GM21515 (cell line): ENCODE measurements at regions not wholly inside any gene's neighbourhood (a gene's known extent, or its start where the extent isn't known, plus 50 kb on each side); places are given as distances from the start of the nearest gene placed in this dataset.

ENCODE experiments used
- ATAC-seq: cut with Tn5 transposase; IDR thresholded peaks from one replicate; pipeline ENCODE4 v1.9.1; 2021; ENCODE audit not compliant: unreplicated experiment

- ATAC-seq, result no peak
These were observed 163.6 kb upstream of the TANK start for GRCh38 chr2:160996584-160996983.

- no peak for ATAC-seq
These were observed 155.8 kb upstream of the TANK start for GRCh38 chr2:161004379-161004778.

- no peak for ATAC-seq
These were observed 155.1 kb upstream of the TANK start for GRCh38 chr2:161005170-161005569.

GRCh38 chr2:161008311-161008710, 151.9 kb upstream of the TANK start:
- no peak for ATAC-seq

- no peak for ATAC-seq
These were observed 149.7 kb upstream of the TANK start for GRCh38 chr2:161010503-161011015.

GRCh38 chr2:161017780-161018470, 142.3 kb upstream of the TANK start:
- ATAC-seq, result no peak

- no peak for ATAC-seq
These were observed 140.9 kb upstream of the TANK start for GRCh38 chr2:161019311-161019710.

- no peak for ATAC-seq
These were observed 139.8 kb upstream of the TANK start for GRCh38 chr2:161020437-161020836.

- ATAC-seq, result no peak
These were observed 131.6 kb upstream of the TANK start for GRCh38 chr2:161028581-161028980.

- no peak for ATAC-seq
These were observed 130.9 kb upstream of the TANK start for GRCh38 chr2:161029321-161029720.

- no peak for ATAC-seq
These were observed 129.8 kb upstream of the TANK start for GRCh38 chr2:161030260-161031063.

GRCh38 chr2:161031511-161031910, 128.7 kb upstream of the TANK start:
- ATAC-seq, result no peak

- ATAC-seq, result no peak
These were observed 127.6 kb upstream of the TANK start for GRCh38 chr2:161032635-161033034.

- no peak for ATAC-seq
These were observed 127.1 kb upstream of the TANK start for GRCh38 chr2:161033059-161033660.

- ATAC-seq, result no peak
These were observed 123.3 kb upstream of the TANK start for GRCh38 chr2:161036926-161037325.

- ATAC-seq, result no peak
These were observed 121.2 kb upstream of the TANK start for GRCh38 chr2:161039071-161039470.

GRCh38 chr2:161041356-161041755, 118.9 kb upstream of the TANK start:
- ATAC-seq, result no peak

- ATAC-seq, result no peak
These were observed 117.1 kb upstream of the TANK start for GRCh38 chr2:161042990-161043625.

- ATAC-seq, result no peak
These were observed 115.9 kb upstream of the TANK start for GRCh38 chr2:161044095-161044865.

- ATAC-seq, result no peak
These were observed 115.3 kb upstream of the TANK start for GRCh38 chr2:161044921-161045320.

GRCh38 chr2:161045726-161046125, 114.5 kb upstream of the TANK start:
- no peak for ATAC-seq
